GM23338 (cell line): ENCODE measurements at regions not wholly inside any gene's neighbourhood (a gene's known extent, or its start where the extent isn't known, plus 50 kb on each side); places are given as distances from the start of the nearest gene placed in this dataset.

ENCODE experiments used
- ATAC-seq: fragments of 200-7000 bp; cut with Tn5 transposase; 3 replicates; pipeline ENCODE4 v1.9.1; 2020
- DNase-seq: peaks from one replicate; pipeline ENCODE4 v3.0.0-alpha.2; 2015; ENCODE audit warnings: low spot score
- H2AFZ ChIP-seq: fragments of 200-600 bp; sonication (generic); 2 replicates; pipeline ENCODE4 v1.8.0; 2016; ENCODE audit warnings: antibody characterized with exemption, mild to moderate bottlenecking, moderate library complexity
- H3F3A ChIP-seq: fragments of 200-600 bp; sonication (generic); replicated peaks from 2 replicates; pipeline ENCODE4 v1.8.0; 2017; ENCODE audit warnings: antibody characterized with exemption, mixed run types, low read depth
- H3K27ac ChIP-seq: fragments of 200-600 bp; sonication (generic); 2 replicates; pipeline ENCODE4 v1.6.1; 2016; ENCODE audit warnings: low read depth
- H3K27me3 ChIP-seq: fragments of 200-600 bp; sonication (generic); 2 replicates; pipeline ENCODE4 v1.8.0; 2016; ENCODE audit warnings: mild to moderate bottlenecking, mixed run types, moderate library complexity; ENCODE audit not compliant: insufficient read depth
- H3K36me3 ChIP-seq: fragments of 200-600 bp; sonication (generic); 2 replicates; pipeline ENCODE4 v1.8.0; 2016; ENCODE audit warnings: mild to moderate bottlenecking; ENCODE audit not compliant: insufficient read depth
- H3K4me1 ChIP-seq: fragments of 200-600 bp; sonication (generic); 2 replicates; pipeline ENCODE4 v1.8.0; 2016; ENCODE audit warnings: mild to moderate bottlenecking, moderate library complexity; ENCODE audit not compliant: insufficient read depth
- H3K4me2 ChIP-seq: fragments of 200-600 bp; sonication (generic); 2 replicates; pipeline ENCODE4 v1.7.1; 2017; ENCODE audit warnings: mixed run types
- H3K4me3 ChIP-seq: fragments of 200-600 bp; sonication (generic); 2 replicates; pipeline ENCODE4 v1.6.1; 2016; ENCODE audit warnings: mixed run types
- H3K79me2 ChIP-seq: fragments of 200-600 bp; sonication (generic); replicated peaks from 2 replicates; pipeline ENCODE4 v1.8.0; 2017; ENCODE audit warnings: mild to moderate bottlenecking; ENCODE audit not compliant: insufficient read depth
- H3K9me2 ChIP-seq: fragments of 200-600 bp; sonication (generic); 2 replicates; pipeline ENCODE4 v1.8.0; 2017; ENCODE audit not compliant: insufficient read depth
- H4K20me1 ChIP-seq: fragments of 200-600 bp; sonication (generic); replicated peaks from 2 replicates; pipeline ENCODE4 v1.8.0; 2017; ENCODE audit warnings: mild to moderate bottlenecking; ENCODE audit not compliant: insufficient read depth
- H3K27ac Mint-ChIP-seq: 2 replicates; pipeline ENCODE4 v1.8.0; 2020; ENCODE audit warnings: inconsistent platforms, mild to moderate bottlenecking, moderate library complexity, mixed read lengths
- H3K27me3 Mint-ChIP-seq: 3 replicates; pipeline ENCODE4 v1.8.0; 2022; ENCODE audit warnings: low read depth, mild to moderate bottlenecking, moderate library complexity, mixed read lengths, inconsistent platforms; ENCODE audit not compliant: insufficient read depth, poor library complexity
- H3K36me3 Mint-ChIP-seq: 3 replicates; pipeline ENCODE4 v1.8.0; 2021; ENCODE audit warnings: low read depth, mild to moderate bottlenecking, inconsistent platforms, moderate library complexity, mixed read lengths
- H3K4me1 Mint-ChIP-seq: 3 replicates; pipeline ENCODE4 v1.8.0; 2020; ENCODE audit warnings: mild to moderate bottlenecking, inconsistent platforms, mixed read lengths
- H3K4me3 Mint-ChIP-seq: 3 replicates; pipeline ENCODE4 v1.8.0; 2021; ENCODE audit warnings: moderate library complexity, mild to moderate bottlenecking, inconsistent platforms, mixed read lengths
- H3K9me3 Mint-ChIP-seq: 3 replicates; pipeline ENCODE4 v1.8.0; 2020; ENCODE audit warnings: moderate library complexity, mild to moderate bottlenecking, inconsistent platforms, mixed read lengths
- CREB1 ChIP-seq: fragments of 250-450 bp; sonication (Bioruptor Pico); IDR thresholded peaks from 2 replicates; pipeline ENCODE4 v1.5.0; 2020; ENCODE audit warnings: low read depth, mild to moderate bottlenecking, moderate library complexity
- EZH2phosphoT487 ChIP-seq: fragments of 200-600 bp; sonication (generic); IDR thresholded peaks from one replicate; pipeline ENCODE4 v1.8.1; 2018; ENCODE audit warnings: antibody characterized with exemption; ENCODE audit not compliant: unreplicated experiment
- JUNB ChIP-seq: IDR thresholded peaks from one replicate; pipeline ENCODE4 v1.6.1; 2016; ENCODE audit warnings: antibody characterized with exemption; ENCODE audit not compliant: unreplicated experiment
- NANOG ChIP-seq: IDR thresholded peaks from 2 replicates; pipeline ENCODE4 v1.6.1; 2016; ENCODE audit warnings: antibody characterized with exemption, borderline replicate concordance
- STAT1 ChIP-seq: IDR thresholded peaks from one replicate; pipeline ENCODE4 v1.6.1; 2016; ENCODE audit warnings: antibody characterized with exemption; ENCODE audit not compliant: unreplicated experiment
- ZNF114 ChIP-seq: fragments of 250-450 bp; sonication (Bioruptor Pico); IDR thresholded peaks from 2 replicates; pipeline ENCODE4 v1.5.0; 2020; ENCODE audit warnings: mild to moderate bottlenecking, moderate library complexity
- ZNF331 ChIP-seq: fragments of 250-450 bp; sonication (Bioruptor Pico); IDR thresholded peaks from 2 replicates; pipeline ENCODE4 v1.5.0; 2020; ENCODE audit warnings: low read depth, mild to moderate bottlenecking, moderate library complexity
- TF ChIP-seq, protein P1 (sequence below): fragments of 250-450 bp; sonication (Bioruptor Pico); IDR thresholded peaks from 2 replicates; pipeline ENCODE4 v1.5.0; 2020; ENCODE audit warnings: mild to moderate bottlenecking, moderate library complexity

DNA sequence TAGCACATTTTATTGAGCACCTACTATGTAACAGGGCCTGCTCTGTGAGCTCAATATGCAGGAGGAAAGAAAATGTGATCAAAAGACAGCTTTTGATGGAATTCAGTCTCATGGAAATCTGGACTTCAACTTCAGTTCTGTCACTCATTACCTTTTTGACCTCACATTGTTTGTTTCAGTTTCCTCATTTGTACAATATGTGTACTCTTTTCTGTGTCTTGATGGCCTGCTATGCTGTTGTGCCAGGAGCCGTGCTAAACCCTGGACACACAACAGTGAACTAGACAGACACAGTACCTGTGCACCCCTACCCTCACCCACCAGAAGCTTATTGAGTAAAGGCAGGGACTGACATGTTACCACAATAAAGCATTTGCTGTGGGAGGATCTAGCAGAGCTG lies 162.9 kb upstream of the FGGY start:
- Histone ChIP-seq H3K9me2 (peaks cover 13% of the 10 kb centered on the region; the same call in 1 of the 2 replicates), H4K20me1 (no peaks in the 10 kb centered on the region), H3K79me2 (no peaks in the 10 kb centered on the region), H3K4me3 (no peak overlapping the region), H3K27me3 (no peaks in the 10 kb centered on the region), H3K4me1 (peaks cover 16% of the 10 kb centered on the region), H3K27ac (no peak overlapping the region), H3K36me3 (no peaks in the 10 kb centered on the region), H3F3A (no peaks in the 10 kb centered on the region), H2AFZ (no peak overlapping the region), H3K4me2 (no peak overlapping the region)
- ATAC-seq (no peak), DNase-seq (no peak)
- 0 out of 3 replicates have a peak, but pooled peaks cover 4% of the 10 kb centered on the region for H3K9me3 Mint-ChIP-seq
- H3K27ac Mint-ChIP-seq: no peak overlapping the region
- no peak for TF ChIP-seq ZNF114 (CRISPR knock-in tag)
- TF ChIP-seq, protein P1, sequence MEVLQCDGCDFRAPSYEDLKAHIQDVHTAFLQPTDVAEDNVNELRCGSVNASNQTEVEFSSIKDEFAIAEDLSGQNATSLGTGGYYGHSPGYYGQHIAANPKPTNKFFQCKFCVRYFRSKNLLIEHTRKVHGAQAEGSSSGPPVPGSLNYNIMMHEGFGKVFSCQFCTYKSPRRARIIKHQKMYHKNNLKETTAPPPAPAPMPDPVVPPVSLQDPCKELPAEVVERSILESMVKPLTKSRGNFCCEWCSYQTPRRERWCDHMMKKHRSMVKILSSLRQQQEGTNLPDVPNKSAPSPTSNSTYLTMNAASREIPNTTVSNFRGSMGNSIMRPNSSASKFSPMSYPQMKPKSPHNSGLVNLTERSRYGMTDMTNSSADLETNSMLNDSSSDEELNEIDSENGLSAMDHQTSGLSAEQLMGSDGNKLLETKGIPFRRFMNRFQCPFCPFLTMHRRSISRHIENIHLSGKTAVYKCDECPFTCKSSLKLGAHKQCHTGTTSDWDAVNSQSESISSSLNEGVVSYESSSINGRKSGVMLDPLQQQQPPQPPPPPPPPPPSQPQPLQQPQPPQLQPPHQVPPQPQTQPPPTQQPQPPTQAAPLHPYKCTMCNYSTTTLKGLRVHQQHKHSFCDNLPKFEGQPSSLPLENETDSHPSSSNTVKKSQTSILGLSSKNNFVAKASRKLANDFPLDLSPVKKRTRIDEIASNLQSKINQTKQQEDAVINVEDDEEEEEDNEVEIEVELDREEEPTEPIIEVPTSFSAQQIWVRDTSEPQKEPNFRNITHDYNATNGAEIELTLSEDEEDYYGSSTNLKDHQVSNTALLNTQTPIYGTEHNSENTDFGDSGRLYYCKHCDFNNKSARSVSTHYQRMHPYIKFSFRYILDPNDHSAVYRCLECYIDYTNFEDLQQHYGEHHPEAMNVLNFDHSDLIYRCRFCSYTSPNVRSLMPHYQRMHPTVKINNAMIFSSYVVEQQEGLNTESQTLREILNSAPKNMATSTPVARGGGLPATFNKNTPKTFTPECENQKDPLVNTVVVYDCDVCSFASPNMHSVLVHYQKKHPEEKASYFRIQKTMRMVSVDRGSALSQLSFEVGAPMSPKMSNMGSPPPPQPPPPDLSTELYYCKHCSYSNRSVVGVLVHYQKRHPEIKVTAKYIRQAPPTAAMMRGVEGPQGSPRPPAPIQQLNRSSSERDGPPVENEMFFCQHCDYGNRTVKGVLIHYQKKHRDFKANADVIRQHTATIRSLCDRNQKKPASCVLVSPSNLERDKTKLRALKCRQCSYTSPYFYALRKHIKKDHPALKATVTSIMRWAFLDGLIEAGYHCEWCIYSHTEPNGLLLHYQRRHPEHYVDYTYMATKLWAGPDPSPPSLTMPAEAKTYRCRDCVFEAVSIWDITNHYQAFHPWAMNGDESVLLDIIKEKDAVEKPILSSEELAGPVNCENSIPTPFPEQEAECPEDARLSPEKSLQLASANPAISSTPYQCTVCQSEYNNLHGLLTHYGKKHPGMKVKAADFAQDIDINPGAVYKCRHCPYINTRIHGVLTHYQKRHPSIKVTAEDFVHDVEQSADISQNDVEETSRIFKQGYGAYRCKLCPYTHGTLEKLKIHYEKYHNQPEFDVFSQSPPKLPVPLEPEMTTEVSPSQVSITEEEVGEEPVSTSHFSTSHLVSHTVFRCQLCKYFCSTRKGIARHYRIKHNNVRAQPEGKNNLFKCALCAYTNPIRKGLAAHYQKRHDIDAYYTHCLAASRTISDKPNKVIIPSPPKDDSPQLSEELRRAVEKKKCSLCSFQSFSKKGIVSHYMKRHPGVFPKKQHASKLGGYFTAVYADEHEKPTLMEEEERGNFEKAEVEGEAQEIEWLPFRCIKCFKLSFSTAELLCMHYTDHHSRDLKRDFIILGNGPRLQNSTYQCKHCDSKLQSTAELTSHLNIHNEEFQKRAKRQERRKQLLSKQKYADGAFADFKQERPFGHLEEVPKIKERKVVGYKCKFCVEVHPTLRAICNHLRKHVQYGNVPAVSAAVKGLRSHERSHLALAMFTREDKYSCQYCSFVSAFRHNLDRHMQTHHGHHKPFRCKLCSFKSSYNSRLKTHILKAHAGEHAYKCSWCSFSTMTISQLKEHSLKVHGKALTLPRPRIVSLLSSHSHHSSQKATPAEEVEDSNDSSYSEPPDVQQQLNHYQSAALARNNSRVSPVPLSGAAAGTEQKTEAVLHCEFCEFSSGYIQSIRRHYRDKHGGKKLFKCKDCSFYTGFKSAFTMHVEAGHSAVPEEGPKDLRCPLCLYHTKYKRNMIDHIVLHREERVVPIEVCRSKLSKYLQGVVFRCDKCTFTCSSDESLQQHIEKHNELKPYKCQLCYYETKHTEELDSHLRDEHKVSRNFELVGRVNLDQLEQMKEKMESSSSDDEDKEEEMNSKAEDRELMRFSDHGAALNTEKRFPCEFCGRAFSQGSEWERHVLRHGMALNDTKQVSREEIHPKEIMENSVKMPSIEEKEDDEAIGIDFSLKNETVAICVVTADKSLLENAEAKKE (CRISPR knock-in tag): no peak
- no peak for TF ChIP-seq NANOG
- TF ChIP-seq JUNB: no peak
- no peak for TF ChIP-seq CREB1
- no peak for TF ChIP-seq ZNF331 (CRISPR knock-in tag)
- no peak for TF ChIP-seq STAT1
- no peaks in the 10 kb centered on the region for H3K27me3 Mint-ChIP-seq
- peaks cover 29% of the 10 kb centered on the region for H3K4me1 Mint-ChIP-seq
- no peak overlapping the region for H3K4me3 Mint-ChIP-seq
- peaks cover 6% of the 10 kb centered on the region; the same call in 2 of the 3 replicates for H3K36me3 Mint-ChIP-seq

DNA sequence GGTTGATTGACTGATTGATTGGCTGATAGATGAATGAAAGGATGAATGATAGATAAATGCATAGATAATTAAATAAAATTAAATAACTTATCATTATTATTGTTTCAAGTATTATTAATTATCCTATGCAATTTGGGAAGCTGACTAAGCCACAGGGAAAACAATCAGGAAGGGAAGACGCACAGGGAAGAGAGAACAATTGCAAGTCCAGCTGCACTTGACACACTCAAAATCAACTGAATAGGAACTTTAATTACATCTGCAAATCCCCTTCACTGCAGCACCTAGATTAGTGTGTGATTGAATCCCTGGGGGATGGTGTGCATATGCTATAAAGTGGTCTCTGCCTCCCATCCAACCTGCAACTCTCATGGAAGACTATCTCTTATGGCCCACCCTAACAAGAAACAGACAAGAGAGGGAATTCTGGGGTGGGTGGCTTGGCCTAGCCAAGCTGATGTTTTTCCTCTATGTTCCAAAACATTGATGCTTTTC lies 161.1 kb upstream of the FGGY start:
- no peak overlapping the region for H2AFZ ChIP-seq
- peaks cover 17% of the 10 kb centered on the region for H3K4me1 ChIP-seq
- no peak overlapping the region for H3K27ac ChIP-seq
- DNase-seq (no peak), ATAC-seq (no peak)
- H3K36me3 ChIP-seq: no peaks in the 10 kb centered on the region
- no peak overlapping the region for H3K4me3 Mint-ChIP-seq
- H4K20me1 ChIP-seq: no peaks in the 10 kb centered on the region
- no peaks in the 10 kb centered on the region for H3F3A ChIP-seq
- no peaks in the 10 kb centered on the region for H3K9me3 Mint-ChIP-seq
- H3K79me2 ChIP-seq: no peaks in the 10 kb centered on the region
- H3K27me3 ChIP-seq: no peaks in the 10 kb centered on the region
- no peaks in the 10 kb centered on the region for H3K36me3 Mint-ChIP-seq
- H3K27me3 Mint-ChIP-seq: no peaks in the 10 kb centered on the region
- H3K27ac Mint-ChIP-seq: no peak overlapping the region
- peaks cover 24% of the 10 kb centered on the region for H3K4me1 Mint-ChIP-seq
- H3K9me2 ChIP-seq: peaks cover 13% of the 10 kb centered on the region; the same call in 1 of the 2 replicates
- H3K4me3 ChIP-seq: no peak overlapping the region
- H3K4me2 ChIP-seq: no peak overlapping the region
- TF ChIP-seq STAT1: no peak
- no peak for TF ChIP-seq JUNB
- no peak for TF ChIP-seq EZH2phosphoT487
- no peak for TF ChIP-seq CREB1
